Activated CD4-positive, CD25-positive, alpha-beta regulatory T cell (primary cell): ENCODE measurements at regions not wholly inside any gene's neighbourhood (a gene's known extent, or its start where the extent isn't known, plus 50 kb on each side); places are given as distances from the start of the nearest gene placed in this dataset.
"Not testable (repeated sequence)": the region's sequence is repeated elsewhere in the genome, so short reads cannot be mapped to it uniquely, and the experiment has no call there.

Source experiments
- DNase-seq, 4 experiments: peaks; one replicate each; lab custom pipeline; 2025; lab: John Stamatoyannopoulos, UW

DNA sequence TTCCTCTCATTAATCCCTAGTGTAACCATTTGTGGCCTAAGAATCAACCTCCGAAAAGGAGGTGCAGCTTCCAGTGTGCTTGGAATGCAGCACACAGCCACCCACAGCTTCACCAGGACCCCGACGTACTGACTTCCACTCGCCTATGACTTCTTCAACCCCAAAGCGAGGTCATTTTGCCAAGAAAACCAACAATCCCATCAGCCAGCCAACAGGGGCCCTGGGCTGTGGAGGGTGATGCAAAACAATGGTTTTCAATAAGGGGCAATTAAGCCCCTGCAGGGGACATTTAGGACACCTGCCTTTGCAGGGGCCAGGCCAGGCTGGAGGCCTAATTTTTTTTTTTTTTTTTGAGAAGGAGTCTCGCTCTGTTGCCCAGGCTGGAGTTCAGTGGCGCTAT, 158.1 kb upstream of the SKOR2 start:
- no peak for DNase-seq

DNA sequence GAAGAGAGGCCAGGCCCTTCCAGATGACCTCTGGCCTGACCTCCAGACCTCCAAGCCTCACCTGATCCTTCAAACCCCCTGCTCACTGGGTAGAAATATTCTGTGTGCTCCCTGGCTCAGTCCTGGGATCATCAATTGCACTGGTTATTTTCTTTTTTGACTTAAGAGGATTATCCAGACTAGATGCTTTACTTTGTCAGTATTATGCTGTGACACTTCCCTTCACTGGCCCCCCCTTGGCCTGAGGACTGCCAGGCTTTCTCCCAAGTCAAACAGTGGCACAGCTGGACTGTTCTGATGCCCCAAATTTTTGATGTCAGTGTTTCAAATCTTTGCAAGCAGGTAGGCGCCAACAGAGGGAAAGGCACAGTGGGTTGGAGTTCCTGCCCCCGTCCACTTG, 156.3 kb upstream of the SKOR2 start:
- no peak for DNase-seq

DNA sequence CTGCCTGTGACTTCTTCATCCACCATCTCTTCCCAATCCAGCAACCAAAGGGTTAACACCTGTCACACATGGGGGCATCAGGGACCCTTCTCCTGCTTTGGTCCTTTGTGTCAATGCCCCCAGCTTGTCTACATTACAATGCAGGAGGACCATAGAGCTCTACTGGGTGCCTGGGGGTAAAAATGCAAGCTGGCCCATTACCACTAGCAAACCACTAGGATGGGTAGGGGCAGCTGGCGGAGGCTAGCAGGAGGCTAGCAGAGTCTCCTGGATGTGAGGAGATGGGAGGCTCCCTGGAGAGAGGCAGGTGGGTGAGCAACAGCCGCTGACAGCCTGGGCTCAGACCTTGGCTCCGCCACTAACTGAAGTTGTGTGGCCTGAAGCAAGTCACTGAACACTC, 153.4 kb upstream of the SKOR2 start:
- DNase-seq = no peak

DNA sequence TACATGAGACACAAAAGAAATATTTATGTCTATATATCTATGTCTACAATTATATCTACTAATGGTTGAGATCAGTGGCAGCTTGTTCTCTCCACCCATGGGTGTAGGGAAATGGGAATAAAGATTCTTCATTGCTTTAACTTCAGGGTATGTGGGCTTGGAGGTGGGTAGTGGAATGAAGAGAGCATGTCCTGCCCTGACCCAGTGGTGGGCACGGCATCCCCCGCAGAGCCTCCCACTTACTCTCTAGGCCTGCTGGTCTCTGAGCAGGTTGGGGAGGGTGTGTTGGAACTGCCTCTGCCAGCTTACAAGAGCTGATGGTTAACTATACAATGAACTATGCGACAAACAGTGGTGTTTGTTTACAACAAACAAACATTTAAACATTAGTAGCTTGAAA, 152.5 kb upstream of the SKOR2 start:
- no peak for DNase-seq

DNA sequence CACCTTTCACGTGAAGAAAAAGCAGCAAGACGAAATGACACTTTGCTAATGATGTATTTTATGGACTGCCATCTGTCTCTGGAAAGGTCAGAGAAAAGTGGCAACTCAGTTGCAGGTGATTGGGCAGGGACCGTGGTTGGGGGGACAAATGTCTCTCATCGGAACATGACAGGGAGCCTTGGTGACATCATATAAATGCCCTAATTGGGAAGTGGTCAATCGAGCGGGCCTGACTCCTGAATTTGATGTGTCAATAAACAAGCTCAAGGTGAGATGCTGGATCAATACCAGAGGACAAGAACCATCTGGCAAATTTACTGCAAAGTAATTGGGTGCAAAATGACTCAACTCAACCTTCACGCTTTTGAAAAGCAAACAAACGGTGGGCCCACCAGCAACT, 151.9 kb upstream of the SKOR2 start:
- no peak for DNase-seq

- no peak for DNase-seq
Observed at GRCh38 chr18:47399475-47399874, 148.0 kb upstream of the SKOR2 start.

GRCh38 chr18:47397671-47398319, 146.3 kb upstream of the SKOR2 start:
- DNase-seq = no peak

GRCh38 chr18:47391665-47392064, 140.2 kb upstream of the SKOR2 start:
- no peak for DNase-seq

GRCh38 chr18:47390410-47391024, 139.1 kb upstream of the SKOR2 start:
- DNase-seq = no peak

- DNase-seq = no peak
Observed at GRCh38 chr18:47389210-47389609, 137.8 kb upstream of the SKOR2 start.

GRCh38 chr18:47387864-47388263, 136.4 kb upstream of the SKOR2 start:
- no peak for DNase-seq

GRCh38 chr18:47383729-47384128, 132.3 kb upstream of the SKOR2 start:
- no peak for DNase-seq

- DNase-seq = no peak
Observed at GRCh38 chr18:47381975-47382570, 130.6 kb upstream of the SKOR2 start.

GRCh38 chr18:47380153-47380552, 128.7 kb upstream of the SKOR2 start:
- DNase-seq = no peak

- DNase-seq = no peak
Observed at GRCh38 chr18:47373465-47373864, 122.0 kb upstream of the SKOR2 start.

GRCh38 chr18:47370052-47370451, 118.6 kb upstream of the SKOR2 start:
- DNase-seq = no peak

- not testable (repeated sequence) for DNase-seq
Observed at GRCh38 chr18:47354061-47354460, 102.6 kb upstream of the SKOR2 start.

GRCh38 chr18:47346016-47346415, 94.6 kb upstream of the SKOR2 start:
- no peak for DNase-seq

GRCh38 chr18:47345291-47345690, 93.8 kb upstream of the SKOR2 start:
- DNase-seq = no peak

- no peak for DNase-seq
Observed at GRCh38 chr18:47343291-47343690, 91.8 kb upstream of the SKOR2 start.

DNA sequence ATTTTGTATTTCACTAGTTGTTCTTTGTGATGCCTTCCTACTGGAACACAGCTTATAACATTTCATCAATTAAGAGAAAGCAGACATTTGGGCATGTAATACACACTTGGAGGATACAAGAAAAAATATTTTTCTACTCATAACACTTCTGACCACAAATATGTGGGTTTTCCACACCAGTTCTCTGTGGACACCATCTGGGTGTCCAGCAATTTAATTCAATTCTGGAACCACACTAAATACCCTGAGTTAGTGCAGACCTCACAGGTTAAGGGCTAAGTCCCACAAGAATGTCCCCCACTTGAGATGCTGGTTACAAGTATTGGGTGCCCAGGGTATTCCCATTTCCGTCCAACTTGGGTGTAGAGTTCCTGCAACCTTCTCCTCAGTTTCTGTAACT, 91.1 kb upstream of the SKOR2 start:
- DNase-seq = no peak

DNA sequence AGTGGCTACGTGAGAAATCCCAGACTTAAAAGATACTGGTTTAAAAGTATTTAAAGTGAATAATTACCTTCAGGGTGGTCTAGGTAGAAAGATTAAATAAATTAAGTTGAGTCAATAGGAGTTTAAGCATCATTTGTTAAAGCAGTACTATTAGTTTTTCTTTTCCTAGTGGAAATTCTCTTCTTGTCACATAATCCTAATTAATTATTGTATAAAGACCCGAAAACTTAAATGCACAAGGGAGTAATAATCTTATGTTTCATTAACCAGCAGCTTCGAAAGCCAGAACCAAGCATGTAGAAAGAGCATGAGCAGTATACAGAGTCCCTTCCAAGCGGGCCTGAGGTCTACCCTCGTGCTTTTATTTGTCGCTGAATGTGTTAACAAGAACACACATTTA, 90.2 kb upstream of the SKOR2 start:
- no peak for DNase-seq

GRCh38 chr18:47334966-47335365, 83.5 kb upstream of the SKOR2 start:
- no peak for DNase-seq
